AG10803 (cell line): ENCODE measurements at regions not wholly inside any gene's neighbourhood (a gene's known extent, or its start where the extent isn't known, plus 50 kb on each side); places are given as distances from the start of the nearest gene placed in this dataset.
"Not testable (repeated sequence)": the region's sequence is repeated elsewhere in the genome, so short reads cannot be mapped to it uniquely, and the experiment has no call there.

Experiments
- DNase-seq: peaks from one replicate; pipeline ENCODE4 v3.0.0; 2010; ENCODE audit warnings: low read depth
- H3K4me3 ChIP-seq: 2 replicates; pipeline ENCODE4 v1.5.1; 2011; ENCODE audit warnings: mild to moderate bottlenecking, low read length, control low read depth
- CTCF ChIP-seq: conservative IDR thresholded peaks from 2 replicates; pipeline ENCODE4 v1.5.1; 2011; ENCODE audit warnings: mild to moderate bottlenecking, low read length, control low read depth, inconsistent platforms

GRCh38 chr2:13676269-13676668, 956.2 kb upstream of the LRATD1 start:
- H3K4me3 ChIP-seq, result no peak overlapping the region
- peak; percentile 45 for DNase-seq
- no peak for TF ChIP-seq CTCF

GRCh38 chr2:13681936-13682335, 950.6 kb upstream of the LRATD1 start:
- no peak for DNase-seq
- no peak overlapping the region for H3K4me3 ChIP-seq
- no peak for TF ChIP-seq CTCF

- peak; percentile 20 for DNase-seq
- no peak overlapping the region for H3K4me3 ChIP-seq
- no peak for TF ChIP-seq CTCF
Measured at GRCh38 chr2:13682540-13683272, 949.8 kb upstream of the LRATD1 start.

- DNase-seq, result no peak
- H3K4me3 ChIP-seq, result no peak overlapping the region
- TF ChIP-seq CTCF, result no peak
Measured at GRCh38 chr2:13686262-13686661, 946.3 kb upstream of the LRATD1 start.

GRCh38 chr2:13694673-13695072, 937.8 kb upstream of the LRATD1 start:
- TF ChIP-seq CTCF, result no peak
- DNase-seq, result no peak
- no peak overlapping the region for H3K4me3 ChIP-seq

GRCh38 chr2:13696601-13697000, 935.9 kb upstream of the LRATD1 start:
- TF ChIP-seq CTCF, result no peak
- no peak overlapping the region for H3K4me3 ChIP-seq
- DNase-seq, result no peak

- TF ChIP-seq CTCF, result no peak
- DNase-seq, result no peak
- no peak overlapping the region for H3K4me3 ChIP-seq
Measured at GRCh38 chr2:13698847-13699246, 933.7 kb upstream of the LRATD1 start.

GRCh38 chr2:13699939-13700338, 932.6 kb upstream of the LRATD1 start:
- H3K4me3 ChIP-seq, DNase-seq: not testable (repeated sequence)
